Neural cell (in vitro differentiated cells): ENCODE measurements at regions not wholly inside any gene's neighbourhood (a gene's known extent, or its start where the extent isn't known, plus 50 kb on each side); places are given as distances from the start of the nearest gene placed in this dataset.

Source experiments
- CTCF ChIP-seq: fragments of 450-650 bp; IDR thresholded peaks from 2 replicates; pipeline ENCODE4 v1.5.1; 2014; ENCODE audit warnings: antibody characterized with exemption, mild to moderate bottlenecking, moderate library complexity; ENCODE audit not compliant: poor library complexity, severe bottlenecking
- EZH2 ChIP-seq: fragments of 200-600, 300-800 bp; shearing (Covaris generic), sonication (generic); IDR thresholded peaks from 2 replicates; pipeline ENCODE4 v1.6.1; 2014; ENCODE audit warnings: antibody characterized with exemption, low read length, borderline replicate concordance, mild to moderate bottlenecking; ENCODE audit not compliant: insufficient read depth, poor library complexity, severe bottlenecking
- MXI1 ChIP-seq: fragments of 450-650 bp; conservative IDR thresholded peaks from 2 replicates; pipeline ENCODE4 v1.6.1; 2014; ENCODE audit warnings: antibody characterized with exemption, mild to moderate bottlenecking; ENCODE audit not compliant: poor library complexity, severe bottlenecking
- POLR2AphosphoS5 ChIP-seq: IDR thresholded peaks from 2 replicates; pipeline ENCODE4 v1.6.1; 2012
- RAD21 ChIP-seq: fragments of 450-650 bp; conservative IDR thresholded peaks from 2 replicates; pipeline ENCODE4 v1.6.1; 2014; ENCODE audit warnings: antibody characterized with exemption, mild to moderate bottlenecking, moderate library complexity
- SMC3 ChIP-seq: fragments of 450-650 bp; conservative IDR thresholded peaks from 2 replicates; pipeline ENCODE4 v1.6.1; 2014; ENCODE audit warnings: antibody characterized with exemption, mild to moderate bottlenecking, moderate library complexity; ENCODE audit not compliant: poor library complexity
- TAF1 ChIP-seq: IDR thresholded peaks from 2 replicates; pipeline ENCODE4 v1.6.1; 2012; ENCODE audit warnings: low read depth

GRCh38 chr10:44674536-44675386 lies 236.4 kb upstream of the TMEM72 start:
- TF ChIP-seq POLR2AphosphoS5 (no peak), CTCF (no peak), TAF1 (no peak), EZH2 (no peak), SMC3 (no peak), RAD21 (no peak), MXI1 (no peak)
